Vagina (tissue), 2 donors: ENCODE measurements at regions not wholly inside any gene's neighbourhood (a gene's known extent, or its start where the extent isn't known, plus 50 kb on each side); places are given as distances from the start of the nearest gene placed in this dataset.

Experiments used
- POLR2A ChIP-seq, 2 donors: fragments of 450-650 bp; IDR thresholded peaks; one replicate each; pipeline ENCODE4 v1.6.1; 2017; ENCODE audit warnings: antibody characterized with exemption in 2 of 2, mild to moderate bottlenecking in 2 of 2, moderate library complexity in 2 of 2
- TF ChIP-seq, protein P1 (sequence below), 3 experiments: fragments of 450-650 bp in 2 of 3; fragments of 200-600 bp in 1 of 3; sonication (generic) in 1 of 3; IDR thresholded peaks; one replicate each; pipeline ENCODE4 v1.5.1; 2017 to 2019; ENCODE audit warnings: antibody characterized with exemption in 3 of 3, mild to moderate bottlenecking in 2 of 3, moderate library complexity in 2 of 3

DNA sequence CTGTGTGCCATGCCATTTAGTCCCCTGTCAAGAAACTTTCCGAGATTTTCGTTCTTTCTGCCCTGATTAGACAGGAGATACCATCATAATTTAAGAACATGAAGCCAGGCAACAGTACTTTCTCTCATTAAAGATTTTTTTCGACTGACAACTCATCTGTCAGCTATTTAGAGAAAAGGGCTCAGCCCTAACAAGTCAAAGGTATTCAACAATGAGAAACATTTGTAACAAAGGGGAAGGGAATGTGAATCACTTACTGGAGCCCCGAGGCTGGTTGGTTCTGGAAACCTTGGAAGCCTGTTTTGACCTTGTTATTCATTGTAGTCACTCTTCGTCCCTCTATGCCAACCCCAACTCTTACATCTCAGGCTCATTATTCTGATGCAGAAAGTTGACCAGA is 199.4 kb downstream of the SPP2 start:
- TF ChIP-seq, protein P1, sequence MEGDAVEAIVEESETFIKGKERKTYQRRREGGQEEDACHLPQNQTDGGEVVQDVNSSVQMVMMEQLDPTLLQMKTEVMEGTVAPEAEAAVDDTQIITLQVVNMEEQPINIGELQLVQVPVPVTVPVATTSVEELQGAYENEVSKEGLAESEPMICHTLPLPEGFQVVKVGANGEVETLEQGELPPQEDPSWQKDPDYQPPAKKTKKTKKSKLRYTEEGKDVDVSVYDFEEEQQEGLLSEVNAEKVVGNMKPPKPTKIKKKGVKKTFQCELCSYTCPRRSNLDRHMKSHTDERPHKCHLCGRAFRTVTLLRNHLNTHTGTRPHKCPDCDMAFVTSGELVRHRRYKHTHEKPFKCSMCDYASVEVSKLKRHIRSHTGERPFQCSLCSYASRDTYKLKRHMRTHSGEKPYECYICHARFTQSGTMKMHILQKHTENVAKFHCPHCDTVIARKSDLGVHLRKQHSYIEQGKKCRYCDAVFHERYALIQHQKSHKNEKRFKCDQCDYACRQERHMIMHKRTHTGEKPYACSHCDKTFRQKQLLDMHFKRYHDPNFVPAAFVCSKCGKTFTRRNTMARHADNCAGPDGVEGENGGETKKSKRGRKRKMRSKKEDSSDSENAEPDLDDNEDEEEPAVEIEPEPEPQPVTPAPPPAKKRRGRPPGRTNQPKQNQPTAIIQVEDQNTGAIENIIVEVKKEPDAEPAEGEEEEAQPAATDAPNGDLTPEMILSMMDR (IDR thresholded peaks at IDR 0.05): no peak
- no peak for TF ChIP-seq POLR2A (IDR thresholded peaks at IDR 0.05)
